ENCODE measurements at regions not wholly inside any gene's neighbourhood (a gene's known extent, or its start where the extent isn't known, plus 50 kb on each side); places are given as distances from the start of the nearest gene placed in this dataset.

DNA sequence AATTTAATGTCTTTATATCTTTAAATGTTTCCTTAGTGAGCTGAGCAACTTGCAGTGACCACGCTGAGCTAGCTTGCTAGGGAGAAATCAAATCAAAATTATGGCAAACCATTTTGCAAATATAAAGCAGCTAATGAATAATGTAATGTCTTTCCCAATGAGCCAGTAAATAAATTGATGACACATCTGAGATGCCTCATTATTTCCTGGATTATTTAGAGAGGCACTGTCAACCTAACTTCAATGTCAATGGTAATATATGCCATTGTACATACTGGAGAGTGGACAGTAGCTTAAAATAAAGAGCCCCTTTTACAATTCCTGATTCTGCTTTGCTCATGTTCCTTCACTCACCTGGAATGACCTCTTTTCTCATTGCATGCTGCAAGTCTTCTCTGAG is 182.6 kb downstream of the PHLDA1 start:
- no peak overlapping the region for H3K4me3 ChIP-seq (ENCODE audit: low read depth, low read length)
- H3K36me3 ChIP-seq (ENCODE audit: control insufficient read depth, insufficient read depth, low read length), result no peaks in the 10 kb centered on the region
- peaks cover 7% of the 10 kb centered on the region for H3K4me1 ChIP-seq (ENCODE audit: control insufficient read depth, insufficient read depth, low read length)
- peaks cover 8% of the 10 kb centered on the region for H3K9me3 ChIP-seq (ENCODE audit: control insufficient read depth, insufficient read depth, low read depth, low read length)
- no peak overlapping the region for H3K27ac ChIP-seq (ENCODE audit: low read depth, low read length)
- no peaks in the 10 kb centered on the region for H3K27me3 ChIP-seq (ENCODE audit: control insufficient read depth, insufficient read depth, low read length)
- H3K9ac ChIP-seq (ENCODE audit: low read length), result no peak overlapping the region

DNA sequence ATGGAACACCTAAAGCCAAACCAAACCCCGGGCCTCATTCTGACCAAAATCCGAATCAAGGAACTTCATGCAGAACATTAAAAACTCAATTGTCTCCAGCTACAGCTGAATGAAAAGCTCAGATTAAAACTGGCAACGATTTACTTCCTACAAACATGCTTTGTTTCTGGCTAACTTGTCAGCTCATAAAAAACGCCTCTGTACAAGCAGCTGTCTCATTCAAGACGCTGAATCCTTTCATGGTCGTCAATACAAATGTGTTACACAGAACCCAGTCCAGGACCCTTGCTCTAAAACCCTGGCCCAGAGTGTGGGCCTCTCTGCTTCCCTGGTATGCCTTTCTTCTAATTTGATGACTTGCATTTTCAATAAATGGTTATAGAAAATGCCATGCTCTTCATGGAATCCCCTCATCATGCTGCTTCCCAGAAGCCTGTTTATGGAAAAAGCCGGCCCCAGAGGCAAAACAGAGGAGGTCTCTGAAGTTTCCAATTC is 183.1 kb downstream of the PHLDA1 start:
- Histone ChIP-seq H3K4me3 (ENCODE audit: low read depth, low read length) (no peak overlapping the region), H3K27ac (ENCODE audit: low read depth, low read length) (no peak overlapping the region), H3K27me3 (ENCODE audit: control insufficient read depth, insufficient read depth, low read length) (no peaks in the 10 kb centered on the region), H3K9ac (ENCODE audit: low read length) (no peak overlapping the region), H3K9me3 (ENCODE audit: control insufficient read depth, insufficient read depth, low read depth, low read length) (peaks cover 8% of the 10 kb centered on the region), H3K36me3 (ENCODE audit: control insufficient read depth, insufficient read depth, low read length) (no peaks in the 10 kb centered on the region), H3K4me1 (ENCODE audit: control insufficient read depth, insufficient read depth, low read length) (peaks cover 7% of the 10 kb centered on the region)

DNA sequence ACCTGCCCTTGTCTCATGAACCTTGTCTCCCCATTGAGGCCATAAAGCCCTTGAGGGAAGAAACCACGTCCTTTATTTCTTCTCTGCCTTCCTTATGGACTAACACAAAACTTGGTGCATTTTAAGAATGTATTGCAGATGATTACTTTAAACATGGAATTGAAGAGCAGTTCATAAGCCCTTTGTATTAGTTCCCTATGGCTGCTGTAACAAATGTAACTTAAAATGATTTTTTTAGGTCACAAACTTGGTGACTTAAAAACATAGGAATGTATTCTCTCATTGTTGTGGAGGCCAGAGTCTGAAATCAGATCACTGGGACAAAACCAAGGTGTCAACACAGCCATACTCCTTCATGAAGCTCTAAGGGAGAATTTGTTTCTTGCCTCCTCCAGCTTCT is 185.5 kb downstream of the PHLDA1 start:
- Histone ChIP-seq H3K27ac (ENCODE audit: low read depth, low read length) (no peak overlapping the region), H3K4me3 (ENCODE audit: low read depth, low read length) (no peak overlapping the region), H3K36me3 (ENCODE audit: control insufficient read depth, insufficient read depth, low read length) (no peaks in the 10 kb centered on the region), H3K27me3 (ENCODE audit: control insufficient read depth, insufficient read depth, low read length) (no peaks in the 10 kb centered on the region), H3K4me1 (ENCODE audit: control insufficient read depth, insufficient read depth, low read length) (peaks cover 5% of the 10 kb centered on the region), H3K9me3 (ENCODE audit: control insufficient read depth, insufficient read depth, low read depth, low read length) (peaks cover 8% of the 10 kb centered on the region), H3K9ac (ENCODE audit: low read length) (no peak overlapping the region)

DNA sequence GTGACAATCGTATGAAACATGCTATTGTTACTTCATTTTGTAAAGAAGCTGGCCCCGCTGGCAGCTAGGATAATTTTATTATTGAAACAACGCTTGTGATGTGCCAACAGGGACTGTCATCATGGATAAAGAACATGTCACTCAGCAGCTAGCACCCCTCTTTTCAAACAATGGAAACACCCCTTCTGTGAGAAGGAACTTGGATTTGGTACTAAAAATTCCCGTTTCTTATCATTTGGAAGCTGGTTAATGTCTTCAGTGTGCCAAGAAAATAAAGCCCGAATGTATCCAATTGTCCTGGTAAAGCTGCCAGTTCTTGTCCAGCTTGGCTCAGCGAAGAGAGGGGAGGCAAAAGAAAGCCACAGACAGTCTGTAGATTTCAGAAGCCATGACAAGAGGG is 186.6 kb downstream of the PHLDA1 start:
- Histone ChIP-seq H3K9ac (ENCODE audit: low read length) (no peak overlapping the region), H3K27me3 (ENCODE audit: control insufficient read depth, insufficient read depth, low read length) (no peaks in the 10 kb centered on the region), H3K27ac (ENCODE audit: low read depth, low read length) (no peak overlapping the region), H3K4me1 (ENCODE audit: control insufficient read depth, insufficient read depth, low read length) (no peaks in the 10 kb centered on the region), H3K9me3 (ENCODE audit: control insufficient read depth, insufficient read depth, low read depth, low read length) (peaks cover 8% of the 10 kb centered on the region), H3K36me3 (ENCODE audit: control insufficient read depth, insufficient read depth, low read length) (no peaks in the 10 kb centered on the region), H3K4me3 (ENCODE audit: low read depth, low read length) (no peak overlapping the region)

DNA sequence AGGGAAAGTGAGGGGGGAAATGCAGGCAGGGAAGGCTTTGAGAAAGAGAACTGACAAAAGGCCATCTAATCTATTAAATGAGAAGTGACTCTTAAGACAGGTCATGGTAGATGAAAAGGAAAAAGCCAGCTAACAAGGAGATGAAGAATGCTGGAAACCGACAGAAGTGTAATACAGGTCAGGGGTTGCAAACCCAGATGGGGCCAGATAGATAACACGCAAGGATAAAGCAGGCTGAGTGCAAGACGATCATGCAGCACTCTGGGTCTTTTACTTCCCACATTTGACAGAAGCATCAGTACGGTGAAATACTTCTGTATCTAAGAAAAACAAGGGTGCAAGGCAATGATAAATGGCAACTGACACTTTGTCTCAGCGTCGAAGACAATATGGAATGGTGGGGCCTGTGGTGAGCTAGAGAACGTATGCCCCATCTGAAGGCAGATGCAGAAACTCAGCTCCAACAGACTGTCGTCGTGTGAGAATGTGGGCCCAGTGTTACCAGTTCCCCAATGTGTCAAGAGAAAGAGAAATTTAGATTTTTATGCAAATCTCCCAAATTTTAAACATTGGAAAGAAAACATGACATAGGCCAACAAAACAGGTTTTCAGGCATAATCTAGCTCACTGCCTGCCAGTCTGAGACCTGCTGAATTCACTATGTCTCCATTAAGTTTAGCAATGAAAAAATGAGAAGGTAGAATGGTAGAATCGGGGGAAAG is 187.4 kb downstream of the PHLDA1 start:
- no peaks in the 10 kb centered on the region for H3K36me3 ChIP-seq (ENCODE audit: control insufficient read depth, insufficient read depth, low read length)
- no peak overlapping the region for H3K4me3 ChIP-seq (ENCODE audit: low read depth, low read length)
- H3K4me1 ChIP-seq (ENCODE audit: control insufficient read depth, insufficient read depth, low read length), result no peaks in the 10 kb centered on the region
- H3K9me3 ChIP-seq (ENCODE audit: control insufficient read depth, insufficient read depth, low read depth, low read length), result peaks cover 8% of the 10 kb centered on the region
- no peak overlapping the region for H3K27ac ChIP-seq (ENCODE audit: low read depth, low read length)
- H3K27me3 ChIP-seq (ENCODE audit: control insufficient read depth, insufficient read depth, low read length), result no peaks in the 10 kb centered on the region
- no peak overlapping the region for H3K9ac ChIP-seq (ENCODE audit: low read length)

DNA sequence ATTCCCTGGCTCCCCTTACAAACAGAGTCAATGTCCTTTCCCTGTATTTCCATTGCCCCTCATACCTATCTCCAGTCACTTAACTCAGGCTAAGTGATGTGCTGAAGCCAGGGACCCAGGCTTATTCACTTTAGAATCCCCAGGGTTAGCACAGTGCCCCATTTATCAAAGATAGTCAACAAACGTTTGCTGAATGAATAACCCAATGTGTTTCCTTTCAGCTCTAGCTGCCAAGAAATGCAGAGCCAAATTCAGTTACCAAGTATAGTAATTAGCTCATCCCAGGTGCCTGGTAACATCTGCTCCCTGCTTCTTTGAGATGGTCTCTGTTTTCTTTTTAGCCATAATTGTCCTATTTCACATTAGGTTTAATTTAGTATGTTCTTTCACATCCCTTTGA is 189.5 kb downstream of the PHLDA1 start:
- Histone ChIP-seq H3K27ac (ENCODE audit: low read depth, low read length) (no peak overlapping the region), H3K36me3 (ENCODE audit: control insufficient read depth, insufficient read depth, low read length) (no peaks in the 10 kb centered on the region)

DNA sequence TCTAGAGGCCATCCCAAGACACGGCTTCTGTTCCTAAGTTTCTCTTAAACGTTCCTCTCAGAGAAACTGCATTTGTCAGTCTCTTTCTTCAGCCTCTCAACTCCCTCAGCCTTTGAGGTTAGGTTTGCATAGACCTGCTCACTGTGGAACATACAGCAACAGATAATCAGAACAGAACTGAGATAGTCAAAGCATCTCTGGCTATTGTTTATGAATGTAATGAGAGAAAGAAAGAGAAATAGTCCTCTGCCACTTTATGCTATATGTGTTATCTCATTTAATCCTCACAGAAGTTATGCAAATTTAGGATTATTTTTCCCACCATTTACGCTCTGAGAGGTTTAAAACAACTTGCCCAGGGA is 190.6 kb downstream of the PHLDA1 start:
- peaks cover 2% of the 10 kb centered on the region; the same call in 1 of the 2 replicates for H3K9me3 ChIP-seq (ENCODE audit: control insufficient read depth, insufficient read depth, low read depth, low read length)
- H3K9ac ChIP-seq (ENCODE audit: low read length), result no peak overlapping the region
- H3K4me3 ChIP-seq (ENCODE audit: low read depth, low read length), result no peak overlapping the region
- H3K4me1 ChIP-seq (ENCODE audit: control insufficient read depth, insufficient read depth, low read length), result no peaks in the 10 kb centered on the region
- no peaks in the 10 kb centered on the region for H3K36me3 ChIP-seq (ENCODE audit: control insufficient read depth, insufficient read depth, low read length)
- no peak overlapping the region for H3K27ac ChIP-seq (ENCODE audit: low read depth, low read length)
- H3K27me3 ChIP-seq (ENCODE audit: control insufficient read depth, insufficient read depth, low read length), result no peaks in the 10 kb centered on the region

More for the DNA sequence above, 189.5 kb downstream of the PHLDA1 start:
- H3K9ac ChIP-seq (ENCODE audit: low read length), result no peak overlapping the region
- no peak overlapping the region for H3K4me3 ChIP-seq (ENCODE audit: low read depth, low read length)
- peaks cover 8% of the 10 kb centered on the region for H3K9me3 ChIP-seq (ENCODE audit: control insufficient read depth, insufficient read depth, low read depth, low read length)
- no peaks in the 10 kb centered on the region for H3K27me3 ChIP-seq (ENCODE audit: control insufficient read depth, insufficient read depth, low read length)
- H3K4me1 ChIP-seq (ENCODE audit: control insufficient read depth, insufficient read depth, low read length), result no peaks in the 10 kb centered on the region

DNA sequence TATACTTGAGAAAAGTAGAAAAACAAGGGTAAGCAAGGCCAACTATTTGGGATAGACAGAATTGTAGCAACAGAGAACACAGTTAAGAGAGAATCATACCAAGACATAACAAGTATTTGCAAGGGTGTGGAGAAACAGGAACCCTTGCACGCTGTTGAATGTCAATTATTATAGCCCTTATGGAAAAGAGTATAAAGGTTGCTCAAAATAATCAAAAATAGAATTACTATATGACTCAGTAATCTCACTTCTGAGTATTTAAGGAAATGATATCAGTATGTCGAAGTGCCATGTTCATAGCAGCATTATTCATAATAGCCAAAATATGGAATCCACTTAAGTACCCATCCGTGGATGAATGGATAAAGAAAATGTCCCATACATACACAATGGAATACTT is 193.3 kb downstream of the PHLDA1 start:
- no peak overlapping the region for H3K9ac ChIP-seq (ENCODE audit: low read length)
- no peaks in the 10 kb centered on the region; the same call in 1 of the 2 replicates for H3K9me3 ChIP-seq (ENCODE audit: control insufficient read depth, insufficient read depth, low read depth, low read length)
- H3K4me3 ChIP-seq (ENCODE audit: low read depth, low read length), result no peak overlapping the region
- no peaks in the 10 kb centered on the region for H3K4me1 ChIP-seq (ENCODE audit: control insufficient read depth, insufficient read depth, low read length)
- no peak overlapping the region for H3K27ac ChIP-seq (ENCODE audit: low read depth, low read length)
- H3K36me3 ChIP-seq (ENCODE audit: control insufficient read depth, insufficient read depth, low read length), result no peaks in the 10 kb centered on the region
- H3K27me3 ChIP-seq (ENCODE audit: control insufficient read depth, insufficient read depth, low read length), result no peaks in the 10 kb centered on the region

DNA sequence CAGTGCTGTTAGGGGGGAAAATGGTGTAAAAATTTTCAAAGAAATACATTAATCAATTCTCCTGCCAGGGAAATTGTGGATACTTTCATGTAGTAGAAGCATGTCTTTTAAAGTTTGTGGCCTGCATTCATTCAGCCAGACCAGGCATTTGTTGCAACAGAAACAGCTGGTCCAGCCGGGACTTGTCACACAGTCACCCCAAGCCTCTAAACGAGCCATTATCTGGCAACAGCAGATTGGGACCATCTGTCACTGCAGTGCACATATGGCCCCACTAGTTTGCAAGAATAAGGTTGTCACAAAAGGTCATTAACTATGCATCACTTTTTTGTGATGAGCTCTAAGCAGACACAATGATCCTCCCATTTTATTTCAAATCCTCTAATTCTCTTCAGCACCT is 193.9 kb downstream of the PHLDA1 start:
- H3K4me1 ChIP-seq (ENCODE audit: control insufficient read depth, insufficient read depth, low read length), result no peaks in the 10 kb centered on the region
- H3K4me3 ChIP-seq (ENCODE audit: low read depth, low read length), result no peak overlapping the region
- H3K9me3 ChIP-seq (ENCODE audit: control insufficient read depth, insufficient read depth, low read depth, low read length), result no peaks in the 10 kb centered on the region; the same call in 1 of the 2 replicates
- no peak overlapping the region for H3K9ac ChIP-seq (ENCODE audit: low read length)
- H3K36me3 ChIP-seq (ENCODE audit: control insufficient read depth, insufficient read depth, low read length), result no peaks in the 10 kb centered on the region
- no peaks in the 10 kb centered on the region for H3K27me3 ChIP-seq (ENCODE audit: control insufficient read depth, insufficient read depth, low read length)
- no peak overlapping the region for H3K27ac ChIP-seq (ENCODE audit: low read depth, low read length)

DNA sequence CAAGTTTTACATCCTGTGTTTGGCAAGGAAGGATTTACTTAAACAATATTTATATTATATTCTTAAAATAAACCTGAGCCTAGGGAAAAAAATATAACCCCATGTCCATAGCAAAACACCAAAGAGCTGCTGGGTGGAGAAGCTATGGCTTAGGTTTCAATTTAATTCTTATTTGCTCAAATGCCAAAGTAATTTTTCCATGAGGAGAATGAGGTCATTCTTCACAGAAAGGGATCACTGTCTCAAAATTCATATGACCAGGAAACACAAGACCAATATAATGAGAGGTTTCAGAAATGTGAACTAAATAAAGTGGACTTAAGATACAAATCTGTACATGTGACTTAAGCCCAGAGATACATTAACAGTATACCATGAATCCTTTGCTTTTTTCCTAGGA is 195.0 kb downstream of the PHLDA1 start:
- no peaks in the 10 kb centered on the region for H3K36me3 ChIP-seq (ENCODE audit: control insufficient read depth, insufficient read depth, low read length)
- no peak overlapping the region for H3K9ac ChIP-seq (ENCODE audit: low read length)
- no peaks in the 10 kb centered on the region for H3K4me1 ChIP-seq (ENCODE audit: control insufficient read depth, insufficient read depth, low read length)
- no peaks in the 10 kb centered on the region; the same call in 1 of the 2 replicates for H3K9me3 ChIP-seq (ENCODE audit: control insufficient read depth, insufficient read depth, low read depth, low read length)
- H3K27ac ChIP-seq (ENCODE audit: low read depth, low read length), result no peak overlapping the region
- H3K4me3 ChIP-seq (ENCODE audit: low read depth, low read length), result no peak overlapping the region
- no peaks in the 10 kb centered on the region for H3K27me3 ChIP-seq (ENCODE audit: control insufficient read depth, insufficient read depth, low read length)

DNA sequence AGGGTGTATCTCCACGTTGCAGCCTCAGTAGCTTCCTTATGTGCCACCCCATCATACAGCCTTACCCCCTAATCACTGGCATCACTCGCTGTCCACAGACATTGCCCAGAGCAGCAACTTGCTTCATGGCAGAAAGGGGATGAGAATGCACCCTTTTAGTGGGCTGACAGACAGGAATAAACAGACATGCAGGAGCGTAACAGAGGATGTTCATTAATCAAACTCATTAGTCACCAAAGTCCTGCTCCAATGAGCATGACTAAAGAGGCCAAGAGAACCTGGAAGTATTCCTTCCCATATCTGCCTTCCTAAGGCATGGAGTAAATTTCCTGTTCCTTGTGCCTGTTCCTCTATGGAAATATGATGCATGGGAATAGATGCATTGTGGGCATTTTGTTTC is 197.0 kb downstream of the PHLDA1 start:
- no peak overlapping the region for H3K27ac ChIP-seq (ENCODE audit: low read depth, low read length)

More for the DNA sequence above, 197.0 kb downstream of the PHLDA1 start:
- Histone ChIP-seq H3K4me1 (ENCODE audit: control insufficient read depth, insufficient read depth, low read length) (no peaks in the 10 kb centered on the region), H3K9me3 (ENCODE audit: control insufficient read depth, insufficient read depth, low read depth, low read length) (no peaks in the 10 kb centered on the region; the same call in 1 of the 2 replicates), H3K9ac (ENCODE audit: low read length) (no peak overlapping the region), H3K27me3 (ENCODE audit: control insufficient read depth, insufficient read depth, low read length) (no peaks in the 10 kb centered on the region), H3K4me3 (ENCODE audit: low read depth, low read length) (no peak overlapping the region), H3K36me3 (ENCODE audit: control insufficient read depth, insufficient read depth, low read length) (no peaks in the 10 kb centered on the region)
